GM19351 (cell line): ENCODE measurements at regions not wholly inside any gene's neighbourhood (a gene's known extent, or its start where the extent isn't known, plus 50 kb on each side); places are given as distances from the start of the nearest gene placed in this dataset.
"Not testable (repeated sequence)": the region's sequence is repeated elsewhere in the genome, so short reads cannot be mapped to it uniquely, and the experiment has no call there.

ENCODE experiments used
- ATAC-seq: cut with Tn5 transposase; IDR thresholded peaks from one replicate; pipeline ENCODE4 v1.9.1; 2021; ENCODE audit warnings: mild to moderate bottlenecking, moderate library complexity; ENCODE audit not compliant: unreplicated experiment

- ATAC-seq: no peak
These were observed 111.6 kb upstream of the ZC3H12A start for GRCh38 chr1:37362594-37363385.

- no peak for ATAC-seq
These were observed 110.8 kb upstream of the ZC3H12A start for GRCh38 chr1:37363535-37363934.

GRCh38 chr1:37368665-37369315, 105.6 kb upstream of the ZC3H12A start:
- ATAC-seq: not testable (repeated sequence)

GRCh38 chr1:37372302-37372701, 102.1 kb upstream of the ZC3H12A start:
- no peak for ATAC-seq

- ATAC-seq: no peak
These were observed 101.7 kb upstream of the ZC3H12A start for GRCh38 chr1:37372711-37373110.

GRCh38 chr1:37373413-37373812, 101.0 kb upstream of the ZC3H12A start:
- ATAC-seq: no peak

GRCh38 chr1:37380546-37380945, 93.8 kb upstream of the ZC3H12A start:
- not testable (repeated sequence) for ATAC-seq

GRCh38 chr1:37387854-37388253, 86.5 kb upstream of the ZC3H12A start:
- no peak for ATAC-seq

GRCh38 chr1:37389327-37389726, 85.1 kb upstream of the ZC3H12A start:
- no peak for ATAC-seq

- no peak for ATAC-seq
These were observed 83.0 kb upstream of the ZC3H12A start for GRCh38 chr1:37391211-37392011.

- ATAC-seq: no peak
These were observed 82.3 kb upstream of the ZC3H12A start for GRCh38 chr1:37392051-37392450.

GRCh38 chr1:37393173-37394120, 80.9 kb upstream of the ZC3H12A start:
- ATAC-seq: no peak

GRCh38 chr1:37394574-37395464, 79.6 kb upstream of the ZC3H12A start:
- no peak for ATAC-seq

- no peak for ATAC-seq
These were observed 76.3 kb upstream of the ZC3H12A start for GRCh38 chr1:37398096-37398495.

- ATAC-seq: no peak
These were observed 75.2 kb upstream of the ZC3H12A start for GRCh38 chr1:37399205-37399604.

GRCh38 chr1:37399830-37400464, 74.4 kb upstream of the ZC3H12A start:
- ATAC-seq: no peak

- ATAC-seq: no peak
These were observed 73.7 kb upstream of the ZC3H12A start for GRCh38 chr1:37400466-37401225.

- ATAC-seq: no peak
These were observed 71.2 kb upstream of the ZC3H12A start for GRCh38 chr1:37403166-37403565.
